KMS-11 (cell line): ENCODE measurements at regions not wholly inside any gene's neighbourhood (a gene's known extent, or its start where the extent isn't known, plus 50 kb on each side); places are given as distances from the start of the nearest gene placed in this dataset.

Experiments
- H2AFZ ChIP-seq: fragments of 200-600 bp; sonication (generic); 2 replicates; pipeline ENCODE4 v1.6.1; 2016; ENCODE audit warnings: antibody characterized with exemption, mixed run types, low read depth
- H3K27ac ChIP-seq: fragments of 200-600 bp; sonication (generic); 2 replicates; pipeline ENCODE4 v1.6.1; 2016; ENCODE audit warnings: mild to moderate bottlenecking, mixed run types
- H3K27me3 ChIP-seq: fragments of 200-600 bp; sonication (generic); 2 replicates; pipeline ENCODE4 v1.6.1; 2017; ENCODE audit warnings: mild to moderate bottlenecking, low read depth, mixed run types, moderate library complexity; ENCODE audit not compliant: insufficient read depth
- H3K36me3 ChIP-seq: fragments of 200-600 bp; sonication (generic); 2 replicates; pipeline ENCODE4 v1.6.1; 2017; ENCODE audit warnings: mild to moderate bottlenecking, mixed run types; ENCODE audit not compliant: insufficient read depth
- H3K4me1 ChIP-seq: fragments of 200-600 bp; sonication (generic); 2 replicates; pipeline ENCODE4 v1.6.1; 2016; ENCODE audit warnings: mild to moderate bottlenecking, low read depth, mixed run types; ENCODE audit not compliant: poor library complexity, severe bottlenecking
- H3K4me2 ChIP-seq: fragments of 200-600 bp; sonication (generic); 2 replicates; pipeline ENCODE4 v1.7.0; 2016; ENCODE audit warnings: mild to moderate bottlenecking, mixed run types
- H3K4me3 ChIP-seq: fragments of 200-600 bp; sonication (generic); IDR thresholded peaks from 2 replicates; pipeline ENCODE4 v1.6.1; 2017; ENCODE audit warnings: low read depth, low read length, mixed read lengths; ENCODE audit not compliant: insufficient read depth
- H3K79me2 ChIP-seq: fragments of 200-600 bp; sonication (generic); 2 replicates; pipeline ENCODE4 v1.6.1; 2016; ENCODE audit warnings: low read depth, mixed run types; ENCODE audit not compliant: insufficient read depth
- H3K9ac ChIP-seq: fragments of 200-600 bp; sonication (generic); 2 replicates; pipeline ENCODE4 v1.6.1; 2016; ENCODE audit warnings: mild to moderate bottlenecking, mixed run types
- H4K20me1 ChIP-seq: fragments of 200-600 bp; sonication (generic); 2 replicates; pipeline ENCODE4 v1.6.1; 2016; ENCODE audit warnings: mild to moderate bottlenecking, mixed run types; ENCODE audit not compliant: insufficient read depth
- CTCF ChIP-seq: fragments of 200-600 bp; sonication (generic); conservative IDR thresholded peaks from 2 replicates; pipeline ENCODE4 v1.6.1; 2017; ENCODE audit warnings: low read depth, mild to moderate bottlenecking, antibody characterized with exemption, low read length, moderate library complexity, mixed read lengths

DNA sequence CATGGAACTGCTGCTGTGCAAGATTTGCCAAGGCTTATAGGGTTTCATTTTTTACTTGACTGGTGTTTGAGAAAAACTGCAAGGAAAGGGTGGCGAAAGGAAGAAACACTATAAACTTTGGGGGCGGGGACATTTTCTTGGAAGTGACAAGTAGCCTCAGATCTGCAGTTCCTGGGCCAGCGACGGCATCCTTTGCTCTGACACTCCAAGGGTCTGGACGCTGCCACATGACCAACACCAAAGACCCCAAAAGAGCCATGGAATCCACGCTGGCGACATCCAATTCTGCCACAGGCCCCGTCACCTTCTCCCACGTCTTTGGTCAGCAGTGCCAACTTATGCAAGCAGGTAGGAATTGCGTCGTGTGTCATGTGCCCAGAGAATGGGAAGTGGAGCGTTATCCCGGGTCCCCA is 193.4 kb downstream of the PRDM2 start:
- Histone ChIP-seq H3K27ac (no peak overlapping the region), H3K4me2 (no peak overlapping the region), H3K79me2 (no peaks in the 10 kb centered on the region), H2AFZ (no peak overlapping the region), H3K4me1 (no peaks in the 10 kb centered on the region), H3K4me3 (no peak overlapping the region), H3K27me3 (no peaks in the 10 kb centered on the region), H4K20me1 (no peaks in the 10 kb centered on the region), H3K36me3 (no peaks in the 10 kb centered on the region), H3K9ac (no peak overlapping the region)
- no peak for TF ChIP-seq CTCF

DNA sequence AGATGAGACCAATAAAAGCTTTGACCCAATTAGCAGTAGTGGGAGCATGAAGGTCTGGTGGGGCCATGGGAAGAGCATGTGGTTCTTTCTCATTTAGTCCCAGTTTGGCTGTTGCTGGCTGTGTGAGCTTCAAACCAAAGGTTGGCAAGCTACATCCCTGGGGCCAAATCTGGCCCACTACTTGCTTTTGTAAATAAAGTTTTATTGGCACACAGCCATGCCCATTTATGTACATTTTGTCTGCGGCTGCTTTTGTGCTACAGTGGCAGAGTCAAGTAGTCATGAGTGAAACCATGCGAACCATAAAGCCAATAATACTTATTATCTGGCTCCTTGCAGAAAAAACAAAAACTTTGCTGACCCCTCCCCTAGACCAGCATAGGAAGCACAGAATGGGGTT is 196.9 kb downstream of the PRDM2 start:
- H3K27ac ChIP-seq = no peak overlapping the region

DNA sequence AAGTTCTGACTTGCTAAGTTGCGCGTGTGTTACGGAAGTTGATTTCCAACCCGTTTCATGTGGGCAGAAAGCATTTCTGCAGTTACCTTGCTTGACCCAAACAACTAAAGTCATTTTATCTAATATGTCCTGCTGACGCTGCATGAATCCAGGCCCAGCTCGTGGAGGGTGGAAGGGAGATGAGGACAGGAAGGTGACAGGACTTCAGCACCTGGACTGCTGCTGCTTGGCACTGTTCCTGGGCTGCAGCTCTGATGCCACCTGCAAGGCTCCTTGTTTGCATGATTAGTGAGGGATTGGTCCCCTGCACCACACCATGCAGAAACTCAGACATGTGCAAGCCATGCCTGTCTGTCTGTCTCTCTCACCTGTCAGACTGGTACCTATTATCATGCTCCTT is 198.4 kb downstream of the PRDM2 start:
- Histone ChIP-seq H3K4me3 (no peak overlapping the region), H3K9ac (no peak overlapping the region), H3K27me3 (no peaks in the 10 kb centered on the region), H3K36me3 (no peaks in the 10 kb centered on the region), H3K4me2 (no peak overlapping the region), H2AFZ (no peak overlapping the region), H3K27ac (no peak overlapping the region), H4K20me1 (no peaks in the 10 kb centered on the region), H3K79me2 (no peaks in the 10 kb centered on the region), H3K4me1 (no peaks in the 10 kb centered on the region)
- no peak for TF ChIP-seq CTCF

More for the DNA sequence above, 196.9 kb downstream of the PRDM2 start:
- H3K9ac ChIP-seq = no peak overlapping the region
- no peak overlapping the region for H3K4me3 ChIP-seq
- H3K36me3 ChIP-seq = no peaks in the 10 kb centered on the region
- H3K4me1 ChIP-seq = no peaks in the 10 kb centered on the region
- no peak overlapping the region for H3K4me2 ChIP-seq
- no peaks in the 10 kb centered on the region for H4K20me1 ChIP-seq
- TF ChIP-seq CTCF = no peak
- no peaks in the 10 kb centered on the region for H3K27me3 ChIP-seq
- no peaks in the 10 kb centered on the region for H3K79me2 ChIP-seq
- H2AFZ ChIP-seq = no peak overlapping the region

DNA sequence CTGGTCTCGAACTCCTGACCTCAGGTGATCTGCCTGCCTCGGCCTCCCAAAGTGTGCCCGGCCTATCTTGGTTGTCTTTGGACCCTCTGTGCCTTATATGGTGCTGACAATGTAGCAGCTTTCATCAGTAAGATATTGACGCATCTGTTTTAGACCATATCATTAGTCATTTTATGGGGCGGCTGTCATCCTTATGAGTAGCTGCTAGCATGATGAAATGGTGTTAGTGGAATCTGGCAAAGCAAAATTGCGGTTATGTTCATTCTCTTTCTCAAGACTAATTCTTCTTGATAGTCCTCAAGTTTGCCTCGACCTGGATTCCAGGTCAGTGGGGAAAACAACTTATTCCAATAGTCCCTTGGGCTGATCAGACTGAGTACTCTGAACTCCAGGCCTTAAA is 199.9 kb downstream of the PRDM2 start:
- TF ChIP-seq CTCF = no peak
- Histone ChIP-seq H3K9ac (no peak overlapping the region), H4K20me1 (no peaks in the 10 kb centered on the region), H3K27me3 (no peaks in the 10 kb centered on the region), H3K79me2 (no peaks in the 10 kb centered on the region), H3K4me2 (no peak overlapping the region), H3K4me3 (no peak overlapping the region), H2AFZ (no peak overlapping the region), H3K36me3 (no peaks in the 10 kb centered on the region), H3K4me1 (no peaks in the 10 kb centered on the region), H3K27ac (no peak overlapping the region)

DNA sequence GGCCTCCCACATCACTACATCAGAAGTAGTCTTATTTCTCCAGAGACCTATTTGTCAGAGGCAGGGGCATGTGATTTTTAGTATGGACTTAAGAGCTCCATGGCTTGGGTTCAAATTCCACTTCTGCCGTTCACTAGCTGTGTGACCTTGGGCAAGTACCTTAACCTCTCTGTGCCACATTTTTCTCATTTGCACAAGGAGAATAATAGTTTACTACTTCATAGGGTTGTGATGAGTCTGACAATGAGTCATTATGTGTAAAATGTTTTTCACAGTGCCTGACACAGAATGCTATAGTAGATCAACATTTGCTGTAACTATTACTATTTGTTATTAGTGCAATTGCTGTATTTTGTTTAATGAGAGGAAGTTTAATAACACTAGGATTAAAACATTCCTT is 200.6 kb downstream of the PRDM2 start:
- H3K27ac ChIP-seq = no peak overlapping the region
- no peak overlapping the region for H2AFZ ChIP-seq
- no peak overlapping the region for H3K4me3 ChIP-seq
- H3K36me3 ChIP-seq = no peaks in the 10 kb centered on the region
- H3K9ac ChIP-seq = no peak overlapping the region
- H3K27me3 ChIP-seq = no peaks in the 10 kb centered on the region
- no peak for TF ChIP-seq CTCF
- H3K4me1 ChIP-seq = no peaks in the 10 kb centered on the region
- H3K79me2 ChIP-seq = no peaks in the 10 kb centered on the region
- no peaks in the 10 kb centered on the region for H4K20me1 ChIP-seq
- no peak overlapping the region for H3K4me2 ChIP-seq
